H1 (cell line): ENCODE measurements at regions not wholly inside any gene's neighbourhood (a gene's known extent, or its start where the extent isn't known, plus 50 kb on each side); places are given as distances from the start of the nearest gene placed in this dataset.

Experiments used
- CHD1 ChIP-seq: IDR thresholded peaks from 2 replicates; pipeline ENCODE4 v1.6.1; 2012; ENCODE audit warnings: low read depth, low read length, improper control_type of control experiment
- MAFK ChIP-seq: IDR thresholded peaks from 2 replicates; pipeline ENCODE4 v1.6.1; 2012; ENCODE audit warnings: low read depth, mild to moderate bottlenecking, improper control_type of control experiment, low read length
- POLR2AphosphoS5 ChIP-seq: IDR thresholded peaks from 2 replicates; pipeline ENCODE4 v1.6.1; 2011; ENCODE audit warnings: low read depth, low read length
- TF ChIP-seq, protein P1 (sequence below): fragments of 300-600 bp; sonication (generic); IDR thresholded peaks from 2 replicates; pipeline ENCODE4 v1.7.1; 2012; ENCODE audit warnings: low read length, moderate library complexity, mild to moderate bottlenecking, inconsistent platforms; ENCODE audit not compliant: insufficient replicate concordance

DNA sequence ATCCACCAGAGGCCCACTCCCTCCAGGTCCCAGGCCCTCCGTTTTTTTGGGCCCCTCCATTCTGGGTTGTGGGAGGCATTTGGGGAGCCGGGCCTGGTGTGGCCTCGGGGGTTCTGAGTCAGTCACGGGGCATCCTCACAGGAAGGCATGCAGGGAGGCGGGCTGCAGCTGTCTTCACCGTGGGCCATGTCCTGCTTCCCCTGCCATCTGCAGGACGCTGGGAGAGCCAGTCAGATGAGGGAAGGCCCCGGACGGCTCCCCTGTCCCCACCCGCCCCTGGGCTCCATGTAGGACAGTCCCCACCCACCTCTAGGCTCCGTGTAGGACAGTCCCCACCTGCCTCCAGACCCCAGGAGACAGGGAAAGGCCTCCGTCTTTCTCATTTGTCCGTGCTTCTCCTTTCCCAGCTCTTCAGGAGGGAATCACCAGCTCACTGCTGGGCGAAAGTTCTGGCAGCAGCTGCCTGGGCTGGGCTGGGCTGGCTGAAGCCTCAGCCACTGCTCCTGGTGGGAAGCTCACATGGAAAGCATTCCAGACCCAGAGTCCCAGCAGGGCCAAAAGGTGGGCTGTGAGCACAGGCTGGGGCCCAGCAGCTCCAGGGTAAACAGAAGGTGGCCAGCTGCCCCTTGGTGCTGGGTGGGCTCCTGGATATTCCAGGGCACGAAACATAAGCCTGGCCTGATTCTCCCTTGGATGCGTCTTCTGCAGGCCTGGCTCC is 217.8 kb downstream of the KIF26A start (continued):
- TF ChIP-seq, protein P1, sequence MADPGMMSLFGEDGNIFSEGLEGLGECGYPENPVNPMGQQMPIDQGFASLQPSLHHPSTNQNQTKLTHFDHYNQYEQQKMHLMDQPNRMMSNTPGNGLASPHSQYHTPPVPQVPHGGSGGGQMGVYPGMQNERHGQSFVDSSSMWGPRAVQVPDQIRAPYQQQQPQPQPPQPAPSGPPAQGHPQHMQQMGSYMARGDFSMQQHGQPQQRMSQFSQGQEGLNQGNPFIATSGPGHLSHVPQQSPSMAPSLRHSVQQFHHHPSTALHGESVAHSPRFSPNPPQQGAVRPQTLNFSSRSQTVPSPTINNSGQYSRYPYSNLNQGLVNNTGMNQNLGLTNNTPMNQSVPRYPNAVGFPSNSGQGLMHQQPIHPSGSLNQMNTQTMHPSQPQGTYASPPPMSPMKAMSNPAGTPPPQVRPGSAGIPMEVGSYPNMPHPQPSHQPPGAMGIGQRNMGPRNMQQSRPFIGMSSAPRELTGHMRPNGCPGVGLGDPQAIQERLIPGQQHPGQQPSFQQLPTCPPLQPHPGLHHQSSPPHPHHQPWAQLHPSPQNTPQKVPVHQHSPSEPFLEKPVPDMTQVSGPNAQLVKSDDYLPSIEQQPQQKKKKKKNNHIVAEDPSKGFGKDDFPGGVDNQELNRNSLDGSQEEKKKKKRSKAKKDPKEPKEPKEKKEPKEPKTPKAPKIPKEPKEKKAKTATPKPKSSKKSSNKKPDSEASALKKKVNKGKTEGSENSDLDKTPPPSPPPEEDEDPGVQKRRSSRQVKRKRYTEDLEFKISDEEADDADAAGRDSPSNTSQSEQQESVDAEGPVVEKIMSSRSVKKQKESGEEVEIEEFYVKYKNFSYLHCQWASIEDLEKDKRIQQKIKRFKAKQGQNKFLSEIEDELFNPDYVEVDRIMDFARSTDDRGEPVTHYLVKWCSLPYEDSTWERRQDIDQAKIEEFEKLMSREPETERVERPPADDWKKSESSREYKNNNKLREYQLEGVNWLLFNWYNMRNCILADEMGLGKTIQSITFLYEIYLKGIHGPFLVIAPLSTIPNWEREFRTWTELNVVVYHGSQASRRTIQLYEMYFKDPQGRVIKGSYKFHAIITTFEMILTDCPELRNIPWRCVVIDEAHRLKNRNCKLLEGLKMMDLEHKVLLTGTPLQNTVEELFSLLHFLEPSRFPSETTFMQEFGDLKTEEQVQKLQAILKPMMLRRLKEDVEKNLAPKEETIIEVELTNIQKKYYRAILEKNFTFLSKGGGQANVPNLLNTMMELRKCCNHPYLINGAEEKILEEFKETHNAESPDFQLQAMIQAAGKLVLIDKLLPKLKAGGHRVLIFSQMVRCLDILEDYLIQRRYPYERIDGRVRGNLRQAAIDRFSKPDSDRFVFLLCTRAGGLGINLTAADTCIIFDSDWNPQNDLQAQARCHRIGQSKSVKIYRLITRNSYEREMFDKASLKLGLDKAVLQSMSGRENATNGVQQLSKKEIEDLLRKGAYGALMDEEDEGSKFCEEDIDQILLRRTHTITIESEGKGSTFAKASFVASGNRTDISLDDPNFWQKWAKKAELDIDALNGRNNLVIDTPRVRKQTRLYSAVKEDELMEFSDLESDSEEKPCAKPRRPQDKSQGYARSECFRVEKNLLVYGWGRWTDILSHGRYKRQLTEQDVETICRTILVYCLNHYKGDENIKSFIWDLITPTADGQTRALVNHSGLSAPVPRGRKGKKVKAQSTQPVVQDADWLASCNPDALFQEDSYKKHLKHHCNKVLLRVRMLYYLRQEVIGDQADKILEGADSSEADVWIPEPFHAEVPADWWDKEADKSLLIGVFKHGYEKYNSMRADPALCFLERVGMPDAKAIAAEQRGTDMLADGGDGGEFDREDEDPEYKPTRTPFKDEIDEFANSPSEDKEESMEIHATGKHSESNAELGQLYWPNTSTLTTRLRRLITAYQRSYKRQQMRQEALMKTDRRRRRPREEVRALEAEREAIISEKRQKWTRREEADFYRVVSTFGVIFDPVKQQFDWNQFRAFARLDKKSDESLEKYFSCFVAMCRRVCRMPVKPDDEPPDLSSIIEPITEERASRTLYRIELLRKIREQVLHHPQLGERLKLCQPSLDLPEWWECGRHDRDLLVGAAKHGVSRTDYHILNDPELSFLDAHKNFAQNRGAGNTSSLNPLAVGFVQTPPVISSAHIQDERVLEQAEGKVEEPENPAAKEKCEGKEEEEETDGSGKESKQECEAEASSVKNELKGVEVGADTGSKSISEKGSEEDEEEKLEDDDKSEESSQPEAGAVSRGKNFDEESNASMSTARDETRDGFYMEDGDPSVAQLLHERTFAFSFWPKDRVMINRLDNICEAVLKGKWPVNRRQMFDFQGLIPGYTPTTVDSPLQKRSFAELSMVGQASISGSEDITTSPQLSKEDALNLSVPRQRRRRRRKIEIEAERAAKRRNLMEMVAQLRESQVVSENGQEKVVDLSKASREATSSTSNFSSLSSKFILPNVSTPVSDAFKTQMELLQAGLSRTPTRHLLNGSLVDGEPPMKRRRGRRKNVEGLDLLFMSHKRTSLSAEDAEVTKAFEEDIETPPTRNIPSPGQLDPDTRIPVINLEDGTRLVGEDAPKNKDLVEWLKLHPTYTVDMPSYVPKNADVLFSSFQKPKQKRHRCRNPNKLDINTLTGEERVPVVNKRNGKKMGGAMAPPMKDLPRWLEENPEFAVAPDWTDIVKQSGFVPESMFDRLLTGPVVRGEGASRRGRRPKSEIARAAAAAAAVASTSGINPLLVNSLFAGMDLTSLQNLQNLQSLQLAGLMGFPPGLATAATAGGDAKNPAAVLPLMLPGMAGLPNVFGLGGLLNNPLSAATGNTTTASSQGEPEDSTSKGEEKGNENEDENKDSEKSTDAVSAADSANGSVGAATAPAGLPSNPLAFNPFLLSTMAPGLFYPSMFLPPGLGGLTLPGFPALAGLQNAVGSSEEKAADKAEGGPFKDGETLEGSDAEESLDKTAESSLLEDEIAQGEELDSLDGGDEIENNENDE, result no peak
- TF ChIP-seq POLR2AphosphoS5 (no peak), CHD1 (no peak), MAFK (no peak)
